ENCODE measurements at regions not wholly inside any gene's neighbourhood (a gene's known extent, or its start where the extent isn't known, plus 50 kb on each side); places are given as distances from the start of the nearest gene placed in this dataset.

- Histone ChIP-seq H3K27me3 (ENCODE audit: control insufficient read depth, insufficient read depth, low read length, poor library complexity, severe bottlenecking) (no peaks in the 10 kb centered on the region), H3K4me3 (ENCODE audit: insufficient read depth, low read depth, low read length) (no peak overlapping the region), H3K9me3 (ENCODE audit: control insufficient read depth, low read length) (no peaks in the 10 kb centered on the region), H3K36me3 (ENCODE audit: control insufficient read depth, insufficient read depth, low read length) (no peaks in the 10 kb centered on the region), H3K4me1 (ENCODE audit: control insufficient read depth, insufficient read depth, low read length) (no peaks in the 10 kb centered on the region), H3K27ac (ENCODE audit: insufficient read depth, low read depth, low read length, poor library complexity, severe bottlenecking) (no peak overlapping the region)
- 96 to 100% methylated on average over 1 to 3 of the region's 3 CpGs for WGBS, 2 experiments
These were observed 366.0 kb upstream of the TRPC7 start for GRCh38 chr5:136731241-136731900.

DNA sequence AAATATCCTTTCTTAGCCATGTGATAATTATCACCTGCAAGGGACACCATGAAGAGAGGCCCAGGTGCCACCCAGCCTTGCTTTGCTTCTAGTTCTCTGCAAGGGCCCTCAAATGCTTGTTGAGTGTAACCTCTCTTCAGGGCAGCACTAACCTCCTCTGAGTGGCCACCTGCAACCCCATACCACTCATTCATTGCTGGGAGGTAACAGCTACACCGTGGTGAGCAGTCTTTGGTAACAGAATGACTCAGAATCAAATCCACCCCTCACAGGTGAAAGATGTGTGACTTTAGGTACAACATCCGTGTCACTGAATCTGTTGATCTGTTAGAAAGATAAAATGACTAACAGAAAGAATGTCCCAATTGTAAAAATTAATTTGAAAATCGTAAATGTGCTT, 365.1 kb upstream of the TRPC7 start:
- H3K27me3 ChIP-seq (ENCODE audit: control insufficient read depth, insufficient read depth, low read length, poor library complexity, severe bottlenecking) = no peaks in the 10 kb centered on the region
- H3K27ac ChIP-seq (ENCODE audit: insufficient read depth, low read depth, low read length, poor library complexity, severe bottlenecking) = no peak overlapping the region
- no peaks in the 10 kb centered on the region for H3K9me3 ChIP-seq (ENCODE audit: control insufficient read depth, low read length)
- no peaks in the 10 kb centered on the region for H3K36me3 ChIP-seq (ENCODE audit: control insufficient read depth, insufficient read depth, low read length)
- no peak overlapping the region for H3K4me3 ChIP-seq (ENCODE audit: insufficient read depth, low read depth, low read length)
- no peaks in the 10 kb centered on the region for H3K4me1 ChIP-seq (ENCODE audit: control insufficient read depth, insufficient read depth, low read length)
- WGBS, 2 experiments = 79 to 83% methylated on average over 3 of the region's 3 CpGs

GRCh38 chr5:136729901-136730355, 364.6 kb upstream of the TRPC7 start:
- Histone ChIP-seq H3K4me3 (ENCODE audit: insufficient read depth, low read depth, low read length) (no peak overlapping the region), H3K4me1 (ENCODE audit: control insufficient read depth, insufficient read depth, low read length) (no peaks in the 10 kb centered on the region), H3K36me3 (ENCODE audit: control insufficient read depth, insufficient read depth, low read length) (no peaks in the 10 kb centered on the region), H3K27ac (ENCODE audit: insufficient read depth, low read depth, low read length, poor library complexity, severe bottlenecking) (no peak overlapping the region), H3K9me3 (ENCODE audit: control insufficient read depth, low read length) (no peaks in the 10 kb centered on the region), H3K27me3 (ENCODE audit: control insufficient read depth, insufficient read depth, low read length, poor library complexity, severe bottlenecking) (no peaks in the 10 kb centered on the region)
- 89 to 92% methylated on average over 3 to 4 of the region's 4 CpGs for WGBS, 2 experiments

GRCh38 chr5:136726506-136726905, 361.2 kb upstream of the TRPC7 start:
- WGBS, 2 experiments = 92 to 96% methylated on average over 2 of the region's 2 CpGs
- Histone ChIP-seq H3K27ac (ENCODE audit: insufficient read depth, low read depth, low read length, poor library complexity, severe bottlenecking) (no peak overlapping the region), H3K9me3 (ENCODE audit: control insufficient read depth, low read length) (no peaks in the 10 kb centered on the region), H3K4me1 (ENCODE audit: control insufficient read depth, insufficient read depth, low read length) (no peaks in the 10 kb centered on the region), H3K27me3 (ENCODE audit: control insufficient read depth, insufficient read depth, low read length, poor library complexity, severe bottlenecking) (no peaks in the 10 kb centered on the region), H3K36me3 (ENCODE audit: control insufficient read depth, insufficient read depth, low read length) (no peaks in the 10 kb centered on the region), H3K4me3 (ENCODE audit: insufficient read depth, low read depth, low read length) (no peak overlapping the region)

GRCh38 chr5:136724161-136724560, 358.8 kb upstream of the TRPC7 start:
- Histone ChIP-seq H3K27me3 (ENCODE audit: control insufficient read depth, insufficient read depth, low read length, poor library complexity, severe bottlenecking) (no peaks in the 10 kb centered on the region), H3K9me3 (ENCODE audit: control insufficient read depth, low read length) (no peaks in the 10 kb centered on the region), H3K4me3 (ENCODE audit: insufficient read depth, low read depth, low read length) (no peak overlapping the region), H3K4me1 (ENCODE audit: control insufficient read depth, insufficient read depth, low read length) (no peaks in the 10 kb centered on the region), H3K36me3 (ENCODE audit: control insufficient read depth, insufficient read depth, low read length) (no peaks in the 10 kb centered on the region), H3K27ac (ENCODE audit: insufficient read depth, low read depth, low read length, poor library complexity, severe bottlenecking) (no peak overlapping the region)
- WGBS, 2 experiments = 83 to 94% methylated on average over 2 of the region's 2 CpGs

DNA sequence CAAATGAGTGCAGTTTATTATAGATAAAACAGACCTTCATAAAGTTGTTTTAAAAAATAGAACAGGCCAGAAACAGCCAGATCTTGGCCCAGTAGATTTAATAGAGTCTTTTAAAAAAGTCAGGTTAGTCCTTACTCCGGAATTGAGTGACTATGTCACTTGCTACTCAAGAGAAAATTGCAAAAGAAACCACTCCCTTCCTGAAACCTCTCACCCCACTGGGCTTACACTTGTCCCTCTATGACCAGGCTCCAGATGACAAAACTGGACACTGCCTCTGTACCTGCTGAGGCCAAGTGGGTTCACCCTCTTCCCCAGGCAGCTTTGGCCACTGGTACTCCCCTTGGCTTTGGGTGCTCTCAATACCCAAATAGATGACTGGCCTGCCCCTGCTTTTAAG, 357.2 kb upstream of the TRPC7 start:
- Histone ChIP-seq H3K27ac (ENCODE audit: insufficient read depth, low read depth, low read length, poor library complexity, severe bottlenecking) (no peak overlapping the region), H3K9me3 (ENCODE audit: control insufficient read depth, low read length) (no peaks in the 10 kb centered on the region), H3K36me3 (ENCODE audit: control insufficient read depth, insufficient read depth, low read length) (no peaks in the 10 kb centered on the region), H3K4me3 (ENCODE audit: insufficient read depth, low read depth, low read length) (no peak overlapping the region), H3K27me3 (ENCODE audit: control insufficient read depth, insufficient read depth, low read length, poor library complexity, severe bottlenecking) (no peaks in the 10 kb centered on the region), H3K4me1 (ENCODE audit: control insufficient read depth, insufficient read depth, low read length) (no peaks in the 10 kb centered on the region)
- 90 to 94% methylated on average over 1 of the region's 1 CpG for WGBS, 2 experiments

DNA sequence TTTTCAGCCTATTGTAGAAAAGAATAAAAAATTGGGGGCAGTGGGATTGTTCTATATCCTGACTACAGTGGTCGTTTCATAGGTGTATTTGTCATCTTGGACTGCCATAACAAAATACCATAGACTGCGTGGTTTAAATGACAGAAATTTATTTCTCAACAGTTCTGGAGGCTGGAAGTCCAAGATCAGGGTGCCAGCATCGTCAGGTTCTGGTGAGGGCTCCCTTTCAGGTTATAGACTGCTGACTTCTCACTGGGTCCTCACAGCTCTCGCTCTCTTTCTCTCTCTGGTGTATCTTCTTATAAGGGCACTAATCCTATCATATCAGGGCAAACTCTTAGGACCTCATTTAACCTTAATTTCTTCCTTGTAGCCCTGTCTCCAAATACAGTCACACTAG, 356.7 kb upstream of the TRPC7 start:
- H3K36me3 ChIP-seq (ENCODE audit: control insufficient read depth, insufficient read depth, low read length) = no peaks in the 10 kb centered on the region
- no peaks in the 10 kb centered on the region for H3K4me1 ChIP-seq (ENCODE audit: control insufficient read depth, insufficient read depth, low read length)
- H3K4me3 ChIP-seq (ENCODE audit: insufficient read depth, low read depth, low read length) = no peak overlapping the region
- WGBS, 2 experiments = 91 to 93% methylated on average over 4 of the region's 4 CpGs
- no peak overlapping the region for H3K27ac ChIP-seq (ENCODE audit: insufficient read depth, low read depth, low read length, poor library complexity, severe bottlenecking)
- no peaks in the 10 kb centered on the region for H3K9me3 ChIP-seq (ENCODE audit: control insufficient read depth, low read length)
- no peaks in the 10 kb centered on the region for H3K27me3 ChIP-seq (ENCODE audit: control insufficient read depth, insufficient read depth, low read length, poor library complexity, severe bottlenecking)

DNA sequence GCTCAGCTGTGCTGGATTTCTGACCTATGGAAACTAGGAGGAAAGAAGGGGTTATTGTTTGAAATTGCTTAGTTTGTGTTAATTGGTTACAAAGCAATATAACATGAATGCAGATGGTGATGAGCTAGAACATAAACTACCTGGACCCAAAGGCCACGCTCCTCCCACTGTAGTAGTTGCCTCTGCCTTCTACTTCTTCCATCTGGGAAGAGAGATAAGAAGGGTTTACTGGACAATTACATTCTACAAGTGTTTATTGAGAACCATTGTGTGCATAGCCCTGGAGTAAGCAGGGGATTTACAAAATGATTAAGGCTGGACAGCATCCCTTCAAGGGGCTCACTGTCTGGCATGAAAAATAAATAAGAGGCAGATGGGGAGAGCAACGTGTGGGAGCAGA, 355.3 kb upstream of the TRPC7 start:
- H3K27ac ChIP-seq (ENCODE audit: insufficient read depth, low read depth, low read length, poor library complexity, severe bottlenecking) = no peak overlapping the region
- no peaks in the 10 kb centered on the region for H3K4me1 ChIP-seq (ENCODE audit: control insufficient read depth, insufficient read depth, low read length)
- no peak overlapping the region for H3K4me3 ChIP-seq (ENCODE audit: insufficient read depth, low read depth, low read length)
- H3K36me3 ChIP-seq (ENCODE audit: control insufficient read depth, insufficient read depth, low read length) = no peaks in the 10 kb centered on the region
- H3K9me3 ChIP-seq (ENCODE audit: control insufficient read depth, low read length) = no peaks in the 10 kb centered on the region
- WGBS, 2 experiments = 84 to 89% methylated on average over 2 of the region's 2 CpGs
- no peaks in the 10 kb centered on the region for H3K27me3 ChIP-seq (ENCODE audit: control insufficient read depth, insufficient read depth, low read length, poor library complexity, severe bottlenecking)

DNA sequence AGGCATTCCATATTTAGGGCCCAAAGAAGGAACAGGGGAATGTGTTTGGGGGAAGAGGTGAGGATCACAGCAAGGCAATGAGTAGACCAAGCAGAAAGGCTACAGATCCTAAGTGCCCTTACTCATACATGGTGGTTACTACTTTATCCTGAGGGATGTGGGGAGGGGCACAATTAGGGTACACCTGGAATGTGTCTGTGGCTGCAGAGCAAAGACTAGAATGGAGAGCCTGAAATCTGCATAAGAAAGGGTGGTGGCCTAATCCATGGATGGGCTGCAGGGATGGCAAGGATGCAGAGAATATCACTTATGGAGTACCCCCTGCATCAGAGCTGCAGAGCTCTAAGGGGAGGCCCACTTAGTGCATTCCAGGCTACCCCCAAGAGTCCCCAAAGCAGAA, 352.6 kb upstream of the TRPC7 start:
- no peak overlapping the region for H3K4me3 ChIP-seq (ENCODE audit: insufficient read depth, low read depth, low read length)
- no peak overlapping the region for H3K27ac ChIP-seq (ENCODE audit: insufficient read depth, low read depth, low read length, poor library complexity, severe bottlenecking)
- H3K4me1 ChIP-seq (ENCODE audit: control insufficient read depth, insufficient read depth, low read length) = no peaks in the 10 kb centered on the region
- H3K36me3 ChIP-seq (ENCODE audit: control insufficient read depth, insufficient read depth, low read length) = no peaks in the 10 kb centered on the region
- no peaks in the 10 kb centered on the region for H3K27me3 ChIP-seq (ENCODE audit: control insufficient read depth, insufficient read depth, low read length, poor library complexity, severe bottlenecking)
- H3K9me3 ChIP-seq (ENCODE audit: control insufficient read depth, low read length) = no peaks in the 10 kb centered on the region

DNA sequence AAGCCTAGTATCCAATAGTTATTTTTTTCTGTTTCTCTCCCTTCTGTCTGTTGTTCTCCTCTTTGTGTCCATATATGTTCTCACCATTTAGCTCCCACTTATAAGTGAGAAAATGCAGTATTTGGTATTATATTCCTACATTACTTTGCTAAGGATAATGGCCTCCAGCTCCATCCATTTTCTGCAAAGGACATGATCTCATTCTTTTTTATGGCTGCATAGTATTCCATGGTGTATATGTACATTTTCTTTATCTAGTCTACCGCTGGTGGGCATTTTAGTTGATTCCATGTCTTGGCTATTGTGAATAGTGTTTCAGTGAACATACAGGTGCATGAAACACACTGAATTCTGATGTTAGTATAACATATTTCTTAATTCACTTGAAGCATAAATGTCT, 348.9 kb upstream of the TRPC7 start:
- Histone ChIP-seq H3K36me3 (ENCODE audit: control insufficient read depth, insufficient read depth, low read length) (no peaks in the 10 kb centered on the region), H3K27ac (ENCODE audit: insufficient read depth, low read depth, low read length, poor library complexity, severe bottlenecking) (no peak overlapping the region), H3K4me1 (ENCODE audit: control insufficient read depth, insufficient read depth, low read length) (no peaks in the 10 kb centered on the region), H3K4me3 (ENCODE audit: insufficient read depth, low read depth, low read length) (no peak overlapping the region), H3K9me3 (ENCODE audit: control insufficient read depth, low read length) (no peaks in the 10 kb centered on the region), H3K27me3 (ENCODE audit: control insufficient read depth, insufficient read depth, low read length, poor library complexity, severe bottlenecking) (no peaks in the 10 kb centered on the region)
- WGBS, 2 experiments = 100% methylated on average over 1 of the region's 1 CpG

GRCh38 chr5:136712628-136713027, 347.3 kb upstream of the TRPC7 start:
- Histone ChIP-seq H3K27me3 (ENCODE audit: control insufficient read depth, insufficient read depth, low read length, poor library complexity, severe bottlenecking) (no peaks in the 10 kb centered on the region), H3K4me1 (ENCODE audit: control insufficient read depth, insufficient read depth, low read length) (no peaks in the 10 kb centered on the region), H3K9me3 (ENCODE audit: control insufficient read depth, low read length) (no peaks in the 10 kb centered on the region), H3K27ac (ENCODE audit: insufficient read depth, low read depth, low read length, poor library complexity, severe bottlenecking) (no peak overlapping the region), H3K4me3 (ENCODE audit: insufficient read depth, low read depth, low read length) (no peak overlapping the region), H3K36me3 (ENCODE audit: control insufficient read depth, insufficient read depth, low read length) (no peaks in the 10 kb centered on the region)

Data from ectodermal cell (in vitro differentiated cells).